ENCODE measurements at regions not wholly inside any gene's neighbourhood (a gene's known extent, or its start where the extent isn't known, plus 50 kb on each side); places are given as distances from the start of the nearest gene placed in this dataset.

GRCh38 chr13:112141643-112142400 lies 74.9 kb downstream of the SOX1 start:
- TF ChIP-seq CTCF (IDR thresholded peaks at IDR 0.05) (no peak), POLR2A (IDR thresholded peaks at IDR 0.05; ENCODE audit: low read depth) (no peak), EP300 (IDR thresholded peaks at IDR 0.05) (no peak)

Data from esophagus muscularis mucosa (tissue), 4 donors.